Stomach (tissue), 4 donors: ENCODE measurements at regions not wholly inside any gene's neighbourhood (a gene's known extent, or its start where the extent isn't known, plus 50 kb on each side); places are given as distances from the start of the nearest gene placed in this dataset.

ENCODE experiments used
- POLR2A ChIP-seq, 4 donors: fragments of 450-650 bp; IDR thresholded peaks; one replicate each; pipeline ENCODE4 v1.6.1; 2016; ENCODE audit warnings: antibody characterized with exemption in 4 of 4, control low read depth in 2 of 4, mild to moderate bottlenecking in 1 of 4, moderate library complexity in 1 of 4
- POLR2AphosphoS5 ChIP-seq, 3 donors: sonication (generic); formaldehyde crosslinking; IDR thresholded peaks; one replicate each; pipeline ENCODE4 v1.6.1; 2016; ENCODE audit warnings: antibody characterized with exemption in 3 of 3
- TF ChIP-seq, protein P1 (sequence below), 7 experiments: fragments of 450-650 bp in 4 of 7; fragments of 200-600 bp in 3 of 7; sonication (generic) in 3 of 7; IDR thresholded peaks; one replicate each; pipeline ENCODE4 v1.5.1; 2016 to 2019; ENCODE audit warnings: antibody characterized with exemption in 7 of 7, control low read depth in 2 of 7, mild to moderate bottlenecking in 1 of 7

DNA sequence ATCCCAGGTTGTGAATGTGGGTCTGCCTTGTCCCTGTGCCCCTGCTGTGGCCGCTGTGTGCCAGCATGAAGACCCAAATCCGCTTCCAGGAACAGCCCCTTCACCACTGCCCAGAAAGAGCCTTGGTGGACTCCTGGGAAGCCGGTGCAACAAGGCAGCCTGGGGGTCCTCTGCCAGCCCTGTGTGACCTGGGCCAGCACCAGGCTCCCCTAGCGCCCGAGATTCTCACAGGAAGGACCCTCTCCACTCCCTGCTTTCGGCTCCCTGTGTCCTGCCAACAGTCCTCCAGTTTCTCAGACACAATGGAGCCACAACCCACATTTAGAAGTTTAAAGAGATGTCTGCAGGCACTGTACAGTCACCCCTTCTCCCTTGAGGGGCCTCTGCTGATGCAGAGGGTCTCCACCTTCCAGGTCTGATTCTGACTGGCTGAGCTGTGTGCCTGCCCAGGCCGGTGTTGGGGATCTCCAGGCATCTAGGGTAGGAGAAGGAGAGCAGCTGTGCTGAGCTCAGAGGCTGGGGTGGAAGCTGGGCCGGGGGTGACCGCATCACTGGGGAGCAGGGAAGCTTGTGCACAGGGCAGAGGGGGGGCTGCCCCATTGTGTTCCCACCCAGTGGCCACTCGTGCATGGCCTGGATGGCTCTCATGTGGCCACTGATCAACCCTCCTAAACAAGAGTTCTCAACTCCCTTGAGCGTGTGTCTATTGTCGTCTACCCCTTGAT lies 174.0 kb downstream of the IRX2 start:
- TF ChIP-seq, protein P1, sequence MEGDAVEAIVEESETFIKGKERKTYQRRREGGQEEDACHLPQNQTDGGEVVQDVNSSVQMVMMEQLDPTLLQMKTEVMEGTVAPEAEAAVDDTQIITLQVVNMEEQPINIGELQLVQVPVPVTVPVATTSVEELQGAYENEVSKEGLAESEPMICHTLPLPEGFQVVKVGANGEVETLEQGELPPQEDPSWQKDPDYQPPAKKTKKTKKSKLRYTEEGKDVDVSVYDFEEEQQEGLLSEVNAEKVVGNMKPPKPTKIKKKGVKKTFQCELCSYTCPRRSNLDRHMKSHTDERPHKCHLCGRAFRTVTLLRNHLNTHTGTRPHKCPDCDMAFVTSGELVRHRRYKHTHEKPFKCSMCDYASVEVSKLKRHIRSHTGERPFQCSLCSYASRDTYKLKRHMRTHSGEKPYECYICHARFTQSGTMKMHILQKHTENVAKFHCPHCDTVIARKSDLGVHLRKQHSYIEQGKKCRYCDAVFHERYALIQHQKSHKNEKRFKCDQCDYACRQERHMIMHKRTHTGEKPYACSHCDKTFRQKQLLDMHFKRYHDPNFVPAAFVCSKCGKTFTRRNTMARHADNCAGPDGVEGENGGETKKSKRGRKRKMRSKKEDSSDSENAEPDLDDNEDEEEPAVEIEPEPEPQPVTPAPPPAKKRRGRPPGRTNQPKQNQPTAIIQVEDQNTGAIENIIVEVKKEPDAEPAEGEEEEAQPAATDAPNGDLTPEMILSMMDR (IDR thresholded peaks at IDR 0.05) = no peak
- TF ChIP-seq POLR2AphosphoS5 (IDR thresholded peaks at IDR 0.05) (no peak), POLR2A (IDR thresholded peaks at IDR 0.05) (no peak)
